CD1c-positive myeloid dendritic cell (primary cell): ENCODE measurements at regions not wholly inside any gene's neighbourhood (a gene's known extent, or its start where the extent isn't known, plus 50 kb on each side); places are given as distances from the start of the nearest gene placed in this dataset.
"Not testable (repeated sequence)": the region's sequence is repeated elsewhere in the genome, so short reads cannot be mapped to it uniquely, and the experiment has no call there.

Experiments
- DNase-seq: peaks from one replicate; pipeline ENCODE4 v3.0.0-alpha.2; 2016; ENCODE audit errors: extremely low spot score

GRCh38 chr12:67455236-67455635, 186.1 kb downstream of the CAND1 start:
- no peak for DNase-seq

- DNase-seq = peak; percentile 73
Observed at GRCh38 chr12:67456431-67456901, 187.3 kb downstream of the CAND1 start.

- DNase-seq = no peak
Observed at GRCh38 chr12:67457136-67457535, 188.0 kb downstream of the CAND1 start.

GRCh38 chr12:67457778-67458665, 188.9 kb downstream of the CAND1 start:
- DNase-seq = peak; percentile 94

GRCh38 chr12:67459173-67459572, 189.4 kb upstream of the DYRK2 start:
- DNase-seq = no peak

- peak; percentile 21 for DNase-seq
Observed at GRCh38 chr12:67459578-67459977, 189.0 kb upstream of the DYRK2 start.

GRCh38 chr12:67460388-67460787, 188.2 kb upstream of the DYRK2 start:
- no peak for DNase-seq

GRCh38 chr12:67468549-67469245, 179.8 kb upstream of the DYRK2 start:
- DNase-seq = no peak

GRCh38 chr12:67469666-67470065, 178.9 kb upstream of the DYRK2 start:
- no peak for DNase-seq

DNA sequence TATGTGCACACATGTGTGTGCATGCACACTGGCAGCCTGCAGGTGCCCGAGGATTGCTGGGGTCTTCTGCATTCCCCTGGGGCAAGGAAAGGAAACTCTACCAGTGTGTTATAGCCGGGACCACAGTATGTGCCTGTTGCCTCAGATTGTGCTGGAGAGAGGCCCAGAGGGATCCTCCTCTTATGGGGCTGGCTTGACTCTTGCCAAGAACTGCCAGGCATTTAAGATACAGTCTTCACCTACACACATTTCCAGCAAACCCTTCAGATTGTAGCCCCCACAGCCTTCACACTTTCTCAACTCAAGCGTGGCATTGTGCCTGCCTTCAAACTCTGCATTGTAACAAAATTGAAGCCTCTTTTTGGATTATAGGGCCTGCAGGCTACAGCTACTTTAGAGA, 176.7 kb upstream of the DYRK2 start:
- no peak for DNase-seq

DNA sequence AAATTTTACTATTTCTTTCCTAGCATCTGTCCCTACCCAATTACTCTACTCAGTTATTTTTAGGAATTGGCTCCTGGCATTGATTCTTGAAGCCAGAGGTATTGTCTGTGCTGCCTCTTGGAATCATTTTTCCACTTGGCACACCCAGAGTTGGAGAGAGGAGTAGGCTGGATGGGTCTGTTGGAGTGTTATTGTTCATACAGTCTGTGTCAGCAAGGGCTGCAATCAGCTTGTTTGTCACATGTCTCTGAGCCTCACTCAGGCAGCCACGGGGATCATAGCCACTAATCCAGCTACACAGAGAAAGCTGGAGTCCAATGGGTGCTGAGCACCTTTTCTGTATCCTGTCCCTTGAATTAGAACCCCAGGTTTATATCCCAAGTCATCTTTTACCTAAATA, 176.0 kb upstream of the DYRK2 start:
- no peak for DNase-seq

DNA sequence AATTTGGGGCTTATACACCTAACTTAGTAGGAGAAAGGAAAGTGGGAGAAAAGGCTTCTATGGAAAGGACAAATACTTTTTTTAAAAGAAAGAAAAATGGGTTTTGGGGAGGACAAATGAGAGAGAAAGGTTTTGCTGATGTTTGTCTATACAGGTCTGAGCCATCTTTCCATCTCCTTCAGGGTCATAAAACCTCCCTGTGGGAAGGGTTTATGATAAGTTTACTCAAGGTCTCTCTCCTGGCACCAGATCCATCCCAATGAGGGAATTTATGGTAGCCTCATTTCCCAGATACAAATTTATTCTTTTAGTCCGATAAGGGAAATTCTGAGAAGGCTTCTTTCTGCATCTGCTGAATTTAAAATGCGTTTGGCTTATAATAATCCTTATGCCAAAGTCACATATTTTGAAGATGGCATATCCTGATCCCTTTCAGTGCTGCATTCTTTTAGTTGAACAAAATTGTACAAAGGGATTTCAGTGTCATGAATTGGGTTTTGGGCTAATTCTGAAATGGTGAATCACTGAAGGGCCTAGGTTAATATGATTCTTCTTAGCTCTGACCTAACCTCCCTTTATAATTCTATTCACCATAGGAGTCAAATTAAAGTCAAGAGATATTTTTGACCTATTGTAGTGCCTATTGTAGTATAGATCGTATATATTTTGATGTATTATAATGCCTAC, 173.5 kb upstream of the DYRK2 start:
- DNase-seq = no peak

DNA sequence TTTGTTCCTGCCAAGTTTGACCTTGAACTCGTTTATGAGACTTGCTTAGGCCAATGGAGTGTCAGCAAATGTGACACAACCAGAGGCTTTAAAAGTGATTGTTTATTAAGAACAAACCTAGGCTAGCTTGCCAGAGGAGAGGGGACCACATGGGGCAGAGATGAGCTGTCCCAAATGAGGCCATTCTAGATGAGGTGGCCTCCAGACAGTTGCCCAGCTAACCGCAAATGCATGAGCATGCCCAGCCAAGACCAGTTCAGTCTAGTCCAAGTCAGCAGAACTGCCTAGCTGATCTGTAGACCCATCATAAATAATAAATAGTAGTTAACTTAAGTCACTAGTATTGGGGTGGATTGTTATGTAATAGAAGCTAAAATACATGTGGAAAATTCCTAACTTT, 172.8 kb upstream of the DYRK2 start:
- DNase-seq = no peak

GRCh38 chr12:67477681-67478265, 170.8 kb upstream of the DYRK2 start:
- DNase-seq = no peak

GRCh38 chr12:67482751-67483661, 165.5 kb upstream of the DYRK2 start:
- peak; percentile 78 for DNase-seq

- DNase-seq = no peak
Observed at GRCh38 chr12:67483871-67484554, 164.5 kb upstream of the DYRK2 start.

GRCh38 chr12:67484791-67485480, 163.6 kb upstream of the DYRK2 start:
- no peak for DNase-seq

DNA sequence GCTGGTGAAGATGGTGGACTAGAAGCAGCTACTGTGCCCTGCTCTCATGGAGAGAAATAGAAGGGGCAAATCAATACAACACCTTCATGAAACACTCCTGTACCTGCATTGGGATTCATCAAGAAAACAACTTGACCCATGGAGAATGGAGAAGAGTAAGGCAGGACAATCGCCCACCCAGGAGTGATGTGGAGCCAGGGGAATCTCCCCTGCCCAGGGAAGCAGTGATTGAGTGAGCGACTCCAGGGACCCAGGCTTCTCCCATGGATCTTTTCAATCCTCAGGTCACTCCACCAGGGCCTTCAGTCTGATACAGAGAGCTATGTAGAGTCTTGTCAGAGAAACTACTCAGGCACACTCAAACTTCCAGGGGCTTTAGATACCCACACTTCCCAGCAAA, 161.9 kb upstream of the DYRK2 start:
- DNase-seq = no peak

DNA sequence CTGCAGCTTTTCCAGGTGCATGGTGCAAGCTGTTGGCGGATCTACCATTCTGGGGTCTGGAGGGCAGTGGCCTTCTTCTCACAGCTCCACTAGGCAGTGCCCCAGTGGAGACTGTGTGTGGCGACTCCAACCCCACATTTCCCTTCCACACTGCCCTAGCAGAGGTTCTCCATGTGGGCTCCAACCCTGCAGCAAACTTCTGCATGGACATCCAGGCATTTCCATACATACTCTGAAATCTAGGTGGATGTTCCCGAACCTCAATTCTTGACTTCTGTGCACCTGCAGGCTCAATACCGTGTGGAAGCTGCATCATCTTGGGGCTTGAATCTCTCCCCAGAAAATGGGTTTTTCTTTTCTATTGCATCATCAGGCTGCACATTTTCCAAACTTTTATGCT, 160.2 kb upstream of the DYRK2 start:
- DNase-seq = not testable (repeated sequence)

DNA sequence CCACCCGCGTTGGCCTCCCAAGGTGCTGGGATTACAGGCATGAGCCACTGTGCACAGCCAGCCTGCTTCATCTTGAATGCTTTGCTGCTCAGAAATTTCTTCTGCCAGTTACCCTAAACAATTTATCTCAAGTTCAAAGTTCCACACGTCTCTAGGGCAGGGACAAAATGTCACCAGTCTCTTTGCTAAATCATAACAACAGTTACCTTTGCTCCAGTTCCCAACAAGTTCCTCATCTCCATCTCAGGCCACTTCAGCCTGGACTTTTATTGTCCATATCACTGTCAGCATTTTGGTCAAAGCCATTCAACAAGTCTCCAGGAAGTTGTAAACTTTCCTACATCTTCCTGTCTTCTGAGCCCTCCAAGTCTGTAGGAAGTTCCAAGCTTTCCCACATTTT, 159.5 kb upstream of the DYRK2 start:
- no peak for DNase-seq
